ENCODE measurements at regions not wholly inside any gene's neighbourhood (a gene's known extent, or its start where the extent isn't known, plus 50 kb on each side); places are given as distances from the start of the nearest gene placed in this dataset.
A peak's percentile ranks its signal among the peaks of the same experiment; 100 is the strongest.

DNA sequence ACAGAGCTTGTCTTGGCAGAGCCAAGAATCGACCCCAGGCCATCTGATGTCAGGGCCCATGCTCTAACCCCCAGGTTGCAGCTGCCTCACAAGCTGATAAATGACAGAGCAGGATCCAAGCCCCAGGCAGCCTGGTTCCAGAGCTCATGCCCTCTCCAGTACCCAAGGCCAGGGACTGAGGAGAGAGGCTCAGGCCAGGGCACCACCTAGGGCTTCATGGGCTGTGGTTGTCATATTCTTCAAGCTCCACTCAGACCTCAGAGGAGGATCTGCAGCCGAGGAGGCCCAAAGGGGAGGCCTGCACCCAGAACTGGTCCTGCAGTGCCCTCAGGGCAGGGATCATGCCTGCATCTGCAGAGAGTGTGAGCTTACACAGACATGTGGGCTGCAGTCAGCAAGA lies 301.1 kb downstream of the MATN1 start:
- no peak for DNase-seq (ENCODE audit: low spot score)

DNA sequence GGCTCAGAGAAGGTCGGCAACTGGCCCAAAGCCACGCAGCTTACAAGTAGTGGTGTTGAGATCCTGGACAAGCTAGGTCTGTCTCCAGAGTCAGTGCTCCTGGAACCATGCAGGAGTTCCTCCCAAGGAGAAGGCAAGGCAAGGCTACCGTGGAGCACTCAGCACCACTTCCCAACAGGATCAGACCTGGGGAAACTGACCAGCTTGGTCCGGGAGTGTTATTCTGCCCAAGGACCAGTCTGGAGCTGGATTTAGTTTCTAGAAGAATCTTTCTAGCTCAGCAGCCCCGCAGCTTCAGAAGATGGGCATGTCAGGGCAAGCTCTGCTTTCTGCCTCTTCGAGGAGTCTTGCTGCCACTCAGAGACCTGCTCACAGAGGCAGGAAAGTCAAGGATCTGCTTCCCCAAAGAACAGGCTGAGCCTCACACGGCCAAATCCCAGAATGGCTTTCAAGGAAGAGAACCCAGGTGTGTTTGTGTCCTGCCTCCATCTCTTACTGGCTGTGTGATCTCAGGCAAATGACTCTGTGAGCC lies 302.8 kb downstream of the MATN1 start:
- no peak for DNase-seq (ENCODE audit: low spot score)

DNA sequence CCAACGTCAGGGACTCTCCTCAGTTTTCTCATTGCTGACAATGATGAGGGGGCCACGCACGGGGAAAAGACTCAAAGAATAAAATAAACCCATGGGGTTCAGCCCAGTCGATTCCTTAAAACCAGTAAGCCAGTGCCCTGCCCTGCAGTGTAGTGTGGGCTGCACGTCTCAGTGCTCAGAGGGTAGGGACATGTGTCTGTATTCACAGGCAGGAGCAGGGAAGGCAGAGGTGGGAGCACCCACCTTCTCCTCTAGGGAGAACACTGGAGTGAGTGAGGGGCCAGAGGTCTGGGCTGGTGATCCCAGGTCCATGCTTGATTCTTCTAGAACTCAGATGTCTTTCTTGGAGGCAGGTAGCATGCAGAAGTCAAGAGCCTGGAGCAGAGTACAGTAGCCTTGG lies 303.6 kb downstream of the MATN1 start:
- no peak for DNase-seq (ENCODE audit: low spot score)

DNA sequence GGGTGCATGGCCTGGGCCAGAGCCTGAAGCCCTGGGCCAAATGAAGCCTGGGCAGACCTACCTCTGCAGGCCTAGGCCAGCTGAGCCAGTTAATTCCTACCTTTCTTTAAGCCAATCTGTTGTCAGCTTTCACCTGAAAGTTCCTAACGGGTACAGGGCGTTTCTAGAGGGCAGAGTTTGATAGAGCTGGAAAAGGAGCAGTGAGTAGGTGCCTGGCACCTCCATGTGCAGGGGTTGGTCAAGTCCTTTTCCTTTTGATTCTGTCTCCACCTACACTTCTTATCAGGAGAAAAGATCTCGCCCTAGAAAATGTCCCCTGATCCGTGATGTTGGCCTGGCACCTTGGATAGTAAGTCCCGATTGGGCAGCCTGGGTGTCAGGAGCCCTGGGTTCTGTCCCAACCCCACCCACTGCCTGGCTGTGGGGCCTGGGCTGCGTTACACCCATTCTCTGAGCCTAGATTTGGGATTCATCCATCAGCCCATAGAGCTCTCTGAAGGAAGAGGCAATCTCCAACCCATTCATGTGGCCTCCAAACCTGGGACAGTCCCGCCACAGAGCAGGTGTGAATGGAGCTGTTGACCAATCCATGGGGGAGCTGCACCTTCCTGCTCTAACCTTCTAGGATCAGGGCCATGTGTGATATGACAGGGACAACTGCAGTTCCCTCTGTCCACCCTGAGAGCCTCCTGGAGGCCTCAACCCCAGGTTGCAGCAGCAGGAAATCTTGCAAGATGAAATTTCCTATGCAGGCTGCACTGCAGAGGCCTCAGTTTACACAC lies 304.3 kb downstream of the MATN1 start:
- DNase-seq (ENCODE audit: low spot score): no peak

DNA sequence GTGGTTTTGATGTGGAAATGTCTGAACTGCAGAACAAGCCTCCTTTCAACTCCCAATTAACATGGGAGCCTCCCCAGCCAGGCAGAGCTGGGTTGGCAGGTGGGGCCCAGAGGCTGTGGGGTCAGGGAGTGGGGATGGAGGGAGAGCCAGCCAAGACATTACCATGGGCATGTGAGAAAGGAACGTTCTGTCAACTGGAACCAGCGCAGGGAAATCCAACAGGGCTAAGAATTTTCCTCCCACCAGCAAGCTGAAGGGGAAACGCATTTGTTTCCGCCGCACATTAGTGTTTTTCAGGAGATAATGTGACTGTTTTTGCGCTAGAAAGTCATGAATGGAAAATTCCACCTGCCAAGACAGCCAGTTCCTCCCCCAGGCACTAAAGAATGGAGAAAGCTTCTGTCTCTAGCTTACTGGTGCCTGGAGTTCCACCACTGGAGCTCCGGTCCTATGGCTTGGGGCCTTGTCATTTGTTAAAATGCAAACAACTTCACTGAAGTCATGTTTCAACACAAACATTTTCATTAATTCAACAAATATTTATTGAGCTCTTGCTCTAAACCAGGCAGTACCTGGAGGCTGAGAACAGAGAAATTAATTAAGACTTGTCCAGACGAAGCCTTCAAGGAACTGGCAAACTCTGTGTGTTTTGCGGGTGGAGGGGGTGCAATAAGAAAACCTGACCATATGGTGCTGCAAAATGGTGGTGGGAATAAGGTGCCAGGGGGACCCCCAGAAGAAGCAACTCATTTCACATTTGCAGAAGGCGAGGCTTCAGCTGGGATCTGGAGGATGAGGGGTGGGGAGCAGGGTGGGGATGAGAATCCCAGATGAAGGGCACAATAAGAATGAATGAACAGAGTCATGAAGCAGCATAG lies 305.1 kb downstream of the MATN1 start:
- no peak for DNase-seq (ENCODE audit: low spot score)

DNA sequence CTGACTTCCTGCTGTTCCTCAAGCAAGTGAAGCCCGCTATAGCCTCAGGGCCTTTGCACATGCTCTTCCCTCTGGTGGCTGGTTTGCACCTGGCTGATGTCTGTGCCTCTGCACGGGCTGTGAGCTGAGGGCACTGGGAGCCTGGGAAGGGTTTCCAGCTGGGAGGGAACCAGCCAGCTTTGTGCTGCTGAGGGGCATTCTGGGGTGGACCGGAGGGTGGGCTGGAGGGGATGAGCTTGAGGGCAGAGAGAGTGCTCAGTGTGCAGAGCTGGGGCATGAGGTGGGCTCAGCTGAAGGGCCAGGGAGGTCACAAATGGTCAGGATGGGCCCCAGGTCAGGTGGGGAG lies 305.7 kb downstream of the MATN1 start:
- no peak for DNase-seq (ENCODE audit: low spot score)

DNA sequence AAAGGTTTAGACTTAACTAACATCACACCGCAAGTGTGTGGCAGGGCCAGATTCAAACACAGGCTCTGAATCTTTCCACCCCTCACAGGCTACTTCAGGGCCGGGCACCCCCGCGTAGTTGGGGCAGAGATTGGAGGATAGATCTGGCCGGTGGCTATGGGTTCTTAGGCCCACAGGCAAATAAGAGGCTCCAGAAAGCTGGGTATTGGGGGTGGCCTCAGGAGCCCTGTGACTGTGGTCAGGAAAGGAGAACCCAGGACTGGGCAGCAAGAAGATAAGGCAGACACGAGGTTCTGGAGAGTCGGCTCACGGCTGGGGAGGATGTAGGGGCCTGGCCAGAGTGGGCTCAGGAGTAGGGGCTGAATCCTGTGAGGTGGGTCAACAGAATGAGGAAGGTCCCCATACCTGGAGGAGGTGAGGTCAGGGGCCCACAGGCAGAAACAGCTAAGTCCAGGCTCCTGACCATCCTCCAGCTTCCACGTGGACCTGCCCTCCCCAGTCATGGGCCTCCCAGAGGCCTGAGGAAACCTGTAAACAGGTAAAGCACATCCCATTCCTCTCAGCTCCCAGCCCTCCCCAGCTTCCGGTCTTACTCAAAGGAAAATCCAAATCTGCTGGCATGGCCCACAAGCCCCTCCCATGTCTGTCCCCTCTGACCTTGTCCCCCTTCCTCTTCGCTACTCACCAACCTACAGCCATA lies 306.2 kb downstream of the MATN1 start:
- no peak for DNase-seq (ENCODE audit: low spot score)

DNA sequence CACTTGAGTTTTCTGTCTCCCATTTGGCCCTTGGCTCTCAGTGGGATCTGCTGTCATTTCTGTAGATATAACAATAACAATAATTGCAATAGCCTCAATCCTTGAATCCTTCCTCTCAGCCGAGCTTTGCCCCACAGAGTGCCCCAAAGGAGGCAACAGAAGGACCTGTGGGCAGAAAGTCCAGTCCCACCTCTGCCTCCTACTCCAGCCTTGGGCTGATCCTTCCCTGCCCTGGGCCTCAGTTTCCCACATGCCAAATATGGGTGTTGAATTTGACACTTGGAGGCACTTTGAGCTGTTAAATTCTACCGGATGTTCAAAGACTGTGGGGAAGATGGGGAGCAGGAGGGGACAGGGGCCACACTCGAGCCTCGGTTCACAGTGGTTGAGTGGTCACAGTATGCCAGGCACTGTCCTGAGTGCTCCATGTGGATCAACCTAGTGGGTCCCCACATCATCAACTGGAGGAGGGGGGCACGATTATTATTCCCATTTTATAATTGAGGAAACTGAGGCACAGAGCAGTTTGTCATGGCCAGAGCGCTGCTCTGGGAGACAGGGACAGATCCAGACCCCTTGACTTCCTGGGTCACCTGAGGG lies 307.1 kb downstream of the MATN1 start:
- DNase-seq (ENCODE audit: low spot score): no peak

DNA sequence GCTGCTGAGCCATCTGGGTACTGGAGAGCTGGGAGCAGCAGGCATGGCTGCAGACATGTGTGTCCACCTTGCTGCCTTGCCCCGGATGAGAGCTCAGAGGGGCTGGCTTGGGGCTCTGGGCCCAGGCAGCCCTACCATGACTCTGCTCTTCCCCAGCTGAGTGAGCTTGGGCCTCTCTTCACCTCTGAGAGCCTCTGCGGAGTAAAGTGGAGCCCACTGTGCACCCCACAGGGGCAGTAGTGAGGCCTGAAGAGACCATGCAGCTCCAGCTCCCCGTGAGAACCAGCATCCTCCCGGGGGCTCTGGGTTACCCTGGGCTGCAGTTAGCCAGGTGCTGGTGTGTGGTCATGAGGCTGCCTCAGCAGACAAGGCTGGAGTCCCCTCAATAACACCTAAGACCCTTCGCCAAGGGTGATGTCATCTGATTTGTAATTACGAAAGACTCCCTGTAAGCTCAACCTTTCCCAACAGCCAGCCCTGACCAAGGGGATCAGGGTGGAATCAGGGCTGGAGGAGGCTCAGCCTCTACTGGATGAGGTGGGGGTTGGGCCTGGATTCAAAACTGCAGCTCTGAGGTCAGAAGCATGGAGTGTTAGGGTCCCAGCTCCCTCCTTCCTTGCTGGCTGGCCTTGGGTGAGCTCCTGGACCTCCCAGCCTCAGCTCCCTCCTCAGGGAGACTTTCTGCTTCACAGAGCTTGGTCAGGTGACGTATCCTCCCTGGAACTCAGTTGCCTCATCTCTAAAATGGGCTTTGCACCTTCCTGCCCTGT lies 308.0 kb downstream of the MATN1 start:
- DNase-seq (ENCODE audit: low spot score): no peak

DNA sequence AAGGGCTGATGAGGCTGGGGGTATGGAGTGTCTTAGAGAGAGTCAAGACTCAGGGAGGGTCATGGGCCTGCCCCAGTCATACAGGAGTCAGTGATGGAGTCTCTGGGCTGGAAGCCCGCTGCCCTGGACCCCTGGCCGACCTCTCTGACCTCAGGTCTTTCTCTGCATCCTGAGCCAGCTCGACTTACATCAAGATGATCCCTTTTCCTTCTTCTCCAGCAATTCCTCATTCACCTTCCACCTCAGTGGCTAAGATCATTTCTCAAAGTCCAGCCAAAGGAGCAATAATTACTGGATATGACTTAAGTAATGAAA lies 308.6 kb downstream of the MATN1 start:
- no peak for DNase-seq (ENCODE audit: low spot score)

DNA sequence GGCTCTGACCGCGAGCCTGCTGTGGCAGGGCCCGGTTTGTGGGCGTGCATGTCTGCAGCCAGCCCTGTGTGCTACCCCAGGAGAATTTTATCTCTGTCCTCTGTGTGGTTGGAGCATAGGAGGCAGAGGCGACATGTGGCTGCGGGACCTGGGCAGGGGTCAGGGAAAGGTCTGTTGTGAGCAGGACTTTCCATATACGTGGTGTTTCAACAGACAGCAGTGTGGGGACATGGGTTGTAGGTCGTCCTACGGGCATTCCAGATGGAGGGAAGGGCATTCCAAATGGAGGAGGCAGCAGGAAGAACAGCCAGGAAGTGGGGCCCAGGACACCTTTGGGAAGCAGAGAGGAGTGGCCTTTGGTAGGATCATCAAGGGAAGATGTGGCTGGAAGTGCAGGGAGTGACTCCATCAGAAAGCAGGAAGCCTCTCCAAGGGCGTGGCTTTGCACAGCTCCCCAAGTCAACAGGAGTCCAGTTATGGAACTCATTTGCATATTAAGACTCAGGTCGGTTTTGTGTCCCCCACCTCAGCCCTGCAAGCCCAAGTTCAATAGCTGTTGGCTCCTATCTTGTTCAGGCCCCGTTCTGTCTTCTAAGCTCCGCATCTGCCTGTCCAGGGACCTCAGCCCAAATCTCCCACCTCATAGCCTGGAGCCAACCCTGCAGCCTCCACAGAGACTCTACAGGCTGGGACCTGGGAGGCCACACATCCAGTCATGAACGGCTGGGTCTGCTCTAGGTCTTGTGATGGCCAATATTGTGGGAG lies 309.1 kb downstream of the MATN1 start:
- no peak for DNase-seq (ENCODE audit: low spot score)

DNA sequence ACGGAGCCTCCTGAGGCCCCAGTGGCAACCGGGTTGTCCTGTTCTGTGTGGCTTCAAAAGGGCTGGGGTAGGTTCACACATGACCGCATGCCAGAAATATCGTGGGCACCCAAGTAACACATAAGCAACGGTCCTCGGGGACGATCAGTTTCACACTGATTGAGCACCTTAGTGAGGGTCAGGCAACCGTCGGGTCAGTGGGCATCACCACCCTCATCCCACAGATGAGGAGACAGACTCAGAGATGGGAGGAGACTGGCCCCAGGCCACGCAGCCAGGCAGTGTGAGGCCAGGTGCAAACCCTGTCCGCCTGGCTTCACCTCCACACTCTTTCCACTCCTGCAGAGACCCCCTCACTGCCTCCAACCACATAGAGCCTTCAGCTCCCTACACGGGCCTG lies 309.8 kb downstream of the MATN1 start:
- no peak for DNase-seq (ENCODE audit: low spot score)

DNA sequence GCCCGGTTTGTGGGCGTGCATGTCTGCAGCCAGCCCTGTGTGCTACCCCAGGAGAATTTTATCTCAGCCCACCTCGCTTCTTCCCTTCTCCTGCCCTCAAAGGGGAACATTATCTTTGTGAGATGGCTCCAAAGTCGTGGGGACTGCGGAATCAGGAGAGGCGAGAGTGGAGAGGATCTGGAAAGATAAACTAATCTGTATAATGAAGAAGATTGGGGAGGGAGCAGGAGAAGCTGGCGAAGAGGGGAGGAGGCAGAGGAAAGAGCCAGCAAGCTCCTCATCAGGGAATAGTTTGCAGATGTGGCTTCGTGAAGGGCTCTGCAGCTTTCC lies 310.3 kb downstream of the MATN1 start:
- peak; percentile 29 for DNase-seq (ENCODE audit: low spot score)

DNA sequence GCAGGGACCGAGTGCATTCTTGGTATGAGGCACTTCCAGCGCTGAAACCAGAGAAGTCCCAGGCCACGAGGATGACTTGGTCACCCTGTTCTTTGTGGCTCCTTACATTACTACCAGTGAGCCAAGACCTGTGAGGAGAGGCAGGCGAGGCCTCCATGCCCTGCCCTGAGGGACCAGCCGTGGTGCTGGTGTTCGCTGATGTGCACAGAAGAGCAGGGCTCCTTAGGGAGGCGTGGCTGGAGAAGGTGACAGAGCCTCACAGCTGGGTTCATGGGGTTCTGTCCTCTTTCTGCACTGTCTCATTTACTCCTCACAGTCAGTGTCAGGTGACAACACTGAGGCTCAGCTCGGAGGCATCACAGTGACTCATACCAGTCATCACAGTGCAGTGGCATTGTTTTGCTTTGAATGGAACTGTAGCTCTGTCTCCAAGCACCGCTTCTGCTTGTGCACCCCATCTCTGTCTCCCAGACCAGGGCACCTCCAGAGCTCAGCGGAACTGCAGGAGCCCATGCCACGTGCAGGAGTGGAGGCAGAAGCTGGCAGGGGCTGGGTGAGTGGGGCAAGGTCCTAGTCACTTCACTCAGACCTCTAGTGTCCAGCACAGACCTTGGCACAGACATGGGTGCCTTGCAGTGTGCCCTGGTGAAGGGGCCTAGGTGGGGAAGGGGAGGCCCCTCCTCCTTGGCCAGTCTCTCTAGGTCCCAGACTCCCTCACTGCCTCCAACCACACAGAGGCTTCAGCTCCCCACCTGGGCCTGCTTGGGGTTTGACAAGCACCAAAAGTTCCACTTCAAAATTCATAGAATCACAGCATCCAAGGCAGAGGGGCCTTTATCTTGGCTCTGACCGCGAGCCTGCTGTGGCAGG lies 310.9 kb downstream of the MATN1 start:
- no peak for DNase-seq (ENCODE audit: low spot score)

DNA sequence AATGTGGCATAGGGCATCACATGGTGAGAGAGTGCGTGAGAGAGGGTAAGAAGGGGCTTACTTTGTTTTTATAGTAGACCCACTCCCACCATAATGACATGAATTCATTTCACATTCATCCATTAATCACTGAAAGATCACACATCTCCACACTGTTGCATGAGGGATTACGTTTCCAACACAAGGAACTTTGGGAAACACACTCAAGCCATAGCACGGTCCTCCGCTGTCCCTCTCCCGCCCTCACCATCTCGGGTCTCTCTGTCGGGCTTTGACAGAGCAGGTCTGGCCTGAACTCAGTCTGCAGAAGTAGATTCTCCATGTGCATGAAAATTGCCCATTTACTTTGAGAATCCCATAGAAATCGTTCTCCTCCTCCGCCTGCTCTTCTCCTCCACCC lies 312.2 kb downstream of the MATN1 start:
- DNase-seq (ENCODE audit: low spot score): no peak

DNA sequence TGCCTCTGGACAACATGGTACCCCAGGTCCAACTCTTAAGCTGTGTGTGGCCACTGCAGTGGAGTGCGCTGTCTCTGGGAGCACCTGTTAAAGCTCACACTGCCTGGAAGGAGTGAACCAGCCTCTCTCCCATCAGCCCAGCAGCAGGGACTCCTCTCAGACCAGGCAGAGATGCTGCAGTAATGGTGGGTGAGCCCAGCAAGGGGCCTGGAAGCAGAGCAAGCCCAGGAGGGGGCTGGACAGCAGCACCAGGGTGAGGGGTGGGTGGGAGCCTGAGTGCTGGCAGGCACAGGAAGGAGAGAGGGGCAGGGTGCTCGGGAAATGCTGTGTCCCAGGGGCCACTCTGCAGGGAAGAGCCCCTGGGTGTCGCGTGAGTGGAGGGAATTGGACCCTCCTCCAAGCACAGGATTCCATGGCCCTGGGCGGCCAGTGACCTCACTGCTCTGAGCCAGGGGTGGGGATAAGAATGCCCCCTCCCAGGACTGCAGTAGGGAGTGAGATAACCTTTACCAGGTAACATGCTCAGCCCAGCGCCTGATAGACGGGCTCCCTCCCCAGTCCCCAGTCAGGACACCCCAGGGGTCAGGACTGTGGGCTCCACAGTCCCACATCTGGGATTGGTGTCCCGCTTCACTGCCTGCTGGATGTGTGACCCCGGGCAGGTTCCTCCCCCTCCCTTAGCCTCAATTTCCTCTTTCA lies 313.1 kb downstream of the MATN1 start:
- no peak for DNase-seq (ENCODE audit: low spot score)

DNA sequence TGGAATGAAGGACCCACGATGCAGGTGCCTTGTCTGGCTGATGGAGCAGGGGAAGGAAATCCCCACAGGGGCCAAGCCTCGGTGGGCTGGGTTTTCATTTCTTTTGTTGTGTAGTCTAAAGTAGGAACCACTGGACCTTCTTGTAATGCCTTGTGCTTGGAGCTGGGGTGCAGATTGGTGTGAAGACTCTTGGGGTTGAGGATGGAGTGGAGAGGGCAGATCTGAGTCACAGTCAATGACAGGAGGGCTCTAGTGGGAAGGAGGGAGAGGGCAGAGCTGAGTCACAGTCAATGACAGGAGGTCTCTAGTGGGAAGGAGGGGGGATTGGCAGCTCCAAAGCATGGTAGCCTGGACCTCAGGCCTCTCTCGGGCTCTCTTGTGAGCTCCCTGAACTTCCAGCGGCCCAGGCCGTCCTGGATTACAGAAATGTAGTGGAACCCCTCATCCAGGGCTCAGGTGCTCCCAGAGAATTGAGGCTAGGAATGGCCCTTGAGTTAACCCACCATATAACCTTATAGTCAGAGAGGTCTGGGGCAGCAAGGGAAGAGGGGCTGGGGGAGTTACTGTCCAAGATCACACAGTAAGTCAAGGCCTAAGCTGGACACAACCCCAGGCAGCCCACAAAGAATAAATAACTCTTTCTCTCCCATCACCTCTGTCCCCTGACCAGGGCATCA lies 313.8 kb downstream of the MATN1 start:
- no peak for DNase-seq (ENCODE audit: low spot score)

DNA sequence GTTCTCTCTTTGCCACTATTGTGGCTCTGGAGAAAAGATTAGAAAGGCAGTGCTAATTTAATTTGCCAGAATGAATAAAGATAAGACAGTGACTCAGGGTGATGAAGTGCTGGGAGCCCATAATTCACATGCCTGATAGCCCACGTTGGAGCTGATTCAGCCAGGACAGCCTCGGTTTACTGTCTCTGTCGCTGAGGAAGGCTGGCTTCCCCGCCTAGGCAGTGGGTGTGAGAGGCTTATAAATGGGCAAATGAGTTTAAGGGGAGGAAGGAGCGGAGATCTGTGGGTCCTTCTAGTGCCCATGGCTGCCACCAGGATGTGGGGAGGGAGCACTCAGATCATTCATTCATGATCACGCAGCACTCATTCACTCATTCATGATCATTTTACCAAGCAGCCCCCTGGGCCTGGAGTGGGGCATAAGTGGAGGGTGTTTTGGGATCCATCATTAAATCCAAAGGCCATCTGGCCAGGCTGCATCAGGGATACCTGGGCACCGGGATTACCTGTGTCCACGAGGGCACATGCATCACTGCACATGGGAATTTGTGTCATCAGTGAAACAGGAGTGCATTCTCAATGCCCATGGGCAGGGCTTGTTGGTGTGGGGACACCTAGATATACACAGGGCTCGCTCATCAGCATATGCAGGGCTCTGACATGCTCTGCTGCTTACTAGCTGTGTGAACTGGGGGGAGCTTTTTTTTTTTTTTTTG lies 315.4 kb downstream of the MATN1 start:
- DNase-seq (ENCODE audit: low spot score): peak; percentile 23

Data from umbilical cord (tissue), 1 donor.